WTC11 (cell line): ENCODE measurements at regions not wholly inside any gene's neighbourhood (a gene's known extent, or its start where the extent isn't known, plus 50 kb on each side); places are given as distances from the start of the nearest gene placed in this dataset.

Experiments used
- CBFB ChIP-seq: sonication (generic); formaldehyde crosslinking; IDR thresholded peaks from 2 replicates; pipeline ENCODE4 v1.8.1; 2022; ENCODE audit warnings: mild to moderate bottlenecking, low read depth, missing genetic modification reagents
- IRF2 ChIP-seq: sonication (generic); formaldehyde crosslinking; IDR thresholded peaks from 2 replicates; pipeline ENCODE4 v1.8.0; 2022; ENCODE audit warnings: low read depth, missing genetic modification reagents, borderline replicate concordance
- SP1 ChIP-seq: sonication (generic); formaldehyde crosslinking; conservative IDR thresholded peaks from 2 replicates; pipeline ENCODE4 v1.8.1; 2022; ENCODE audit warnings: missing genetic modification reagents
- TP53 ChIP-seq: sonication (generic); formaldehyde crosslinking; IDR thresholded peaks from 2 replicates; pipeline ENCODE4 v1.8.1; 2023; ENCODE audit warnings: mild to moderate bottlenecking, missing genetic modification reagents
- TF ChIP-seq, protein P1 (sequence below): fragments of 200-600 bp; IDR thresholded peaks from 2 replicates; pipeline ENCODE4 v1.8.0; 2022; ENCODE audit warnings: antibody characterized with exemption
- TF ChIP-seq, protein P2 (sequence below): sonication (generic); formaldehyde crosslinking; IDR thresholded peaks from 2 replicates; pipeline ENCODE4 v1.8.0; 2022; ENCODE audit warnings: missing genetic modification reagents
- TF ChIP-seq, protein P3 (sequence below): sonication (generic); formaldehyde crosslinking; IDR thresholded peaks from 2 replicates; pipeline ENCODE4 v1.8.1; 2022; ENCODE audit warnings: low read depth, mild to moderate bottlenecking, moderate library complexity, missing genetic modification reagents, borderline replicate concordance
- TF ChIP-seq, protein P4 (sequence below): sonication (generic); formaldehyde crosslinking; IDR thresholded peaks from 2 replicates; pipeline ENCODE4 v1.8.0; 2022; ENCODE audit warnings: mild to moderate bottlenecking, missing genetic modification reagents
- TF ChIP-seq, protein P5 (sequence below): fragments of 250-450 bp; sonication (Bioruptor Pico); IDR thresholded peaks from 2 replicates; pipeline ENCODE4 v1.9.0; 2021; ENCODE audit warnings: moderate library complexity, mild to moderate bottlenecking, inconsistent platforms, borderline replicate concordance

DNA sequence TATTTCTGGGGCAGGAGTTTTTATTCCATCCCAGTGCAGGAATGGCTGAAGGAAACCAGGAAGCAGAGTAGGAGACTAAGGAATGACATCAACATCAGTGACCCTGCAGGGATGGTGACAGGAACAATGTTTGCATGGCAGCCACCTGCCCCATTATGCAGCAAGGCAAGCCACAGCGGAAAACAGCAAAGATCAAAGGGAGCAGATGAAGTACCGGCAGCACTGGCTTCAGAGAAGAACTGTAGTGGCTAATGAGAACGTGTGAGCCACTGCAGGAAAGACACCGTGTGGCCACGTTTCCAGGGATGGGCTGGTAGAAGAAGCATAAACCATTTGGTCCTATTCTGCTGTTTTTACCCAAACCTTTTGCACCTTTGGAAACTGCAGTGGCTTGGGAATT, 52.9 kb upstream of the TAB2 start:
- TF ChIP-seq, protein P1, sequence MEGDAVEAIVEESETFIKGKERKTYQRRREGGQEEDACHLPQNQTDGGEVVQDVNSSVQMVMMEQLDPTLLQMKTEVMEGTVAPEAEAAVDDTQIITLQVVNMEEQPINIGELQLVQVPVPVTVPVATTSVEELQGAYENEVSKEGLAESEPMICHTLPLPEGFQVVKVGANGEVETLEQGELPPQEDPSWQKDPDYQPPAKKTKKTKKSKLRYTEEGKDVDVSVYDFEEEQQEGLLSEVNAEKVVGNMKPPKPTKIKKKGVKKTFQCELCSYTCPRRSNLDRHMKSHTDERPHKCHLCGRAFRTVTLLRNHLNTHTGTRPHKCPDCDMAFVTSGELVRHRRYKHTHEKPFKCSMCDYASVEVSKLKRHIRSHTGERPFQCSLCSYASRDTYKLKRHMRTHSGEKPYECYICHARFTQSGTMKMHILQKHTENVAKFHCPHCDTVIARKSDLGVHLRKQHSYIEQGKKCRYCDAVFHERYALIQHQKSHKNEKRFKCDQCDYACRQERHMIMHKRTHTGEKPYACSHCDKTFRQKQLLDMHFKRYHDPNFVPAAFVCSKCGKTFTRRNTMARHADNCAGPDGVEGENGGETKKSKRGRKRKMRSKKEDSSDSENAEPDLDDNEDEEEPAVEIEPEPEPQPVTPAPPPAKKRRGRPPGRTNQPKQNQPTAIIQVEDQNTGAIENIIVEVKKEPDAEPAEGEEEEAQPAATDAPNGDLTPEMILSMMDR = no peak
- TF ChIP-seq TP53 (CRISPR knock-in tag) (no peak), SP1 (no peak), CBFB (CRISPR knock-in tag) (no peak), IRF2 (no peak)
- TF ChIP-seq, protein P2, sequence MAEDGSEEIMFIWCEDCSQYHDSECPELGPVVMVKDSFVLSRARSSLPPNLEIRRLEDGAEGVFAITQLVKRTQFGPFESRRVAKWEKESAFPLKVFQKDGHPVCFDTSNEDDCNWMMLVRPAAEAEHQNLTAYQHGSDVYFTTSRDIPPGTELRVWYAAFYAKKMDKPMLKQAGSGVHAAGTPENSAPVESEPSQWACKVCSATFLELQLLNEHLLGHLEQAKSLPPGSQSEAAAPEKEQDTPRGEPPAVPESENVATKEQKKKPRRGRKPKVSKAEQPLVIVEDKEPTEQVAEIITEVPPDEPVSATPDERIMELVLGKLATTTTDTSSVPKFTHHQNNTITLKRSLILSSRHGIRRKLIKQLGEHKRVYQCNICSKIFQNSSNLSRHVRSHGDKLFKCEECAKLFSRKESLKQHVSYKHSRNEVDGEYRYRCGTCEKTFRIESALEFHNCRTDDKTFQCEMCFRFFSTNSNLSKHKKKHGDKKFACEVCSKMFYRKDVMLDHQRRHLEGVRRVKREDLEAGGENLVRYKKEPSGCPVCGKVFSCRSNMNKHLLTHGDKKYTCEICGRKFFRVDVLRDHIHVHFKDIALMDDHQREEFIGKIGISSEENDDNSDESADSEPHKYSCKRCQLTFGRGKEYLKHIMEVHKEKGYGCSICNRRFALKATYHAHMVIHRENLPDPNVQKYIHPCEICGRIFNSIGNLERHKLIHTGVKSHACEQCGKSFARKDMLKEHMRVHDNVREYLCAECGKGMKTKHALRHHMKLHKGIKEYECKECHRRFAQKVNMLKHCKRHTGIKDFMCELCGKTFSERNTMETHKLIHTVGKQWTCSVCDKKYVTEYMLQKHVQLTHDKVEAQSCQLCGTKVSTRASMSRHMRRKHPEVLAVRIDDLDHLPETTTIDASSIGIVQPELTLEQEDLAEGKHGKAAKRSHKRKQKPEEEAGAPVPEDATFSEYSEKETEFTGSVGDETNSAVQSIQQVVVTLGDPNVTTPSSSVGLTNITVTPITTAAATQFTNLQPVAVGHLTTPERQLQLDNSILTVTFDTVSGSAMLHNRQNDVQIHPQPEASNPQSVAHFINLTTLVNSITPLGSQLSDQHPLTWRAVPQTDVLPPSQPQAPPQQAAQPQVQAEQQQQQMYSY (CRISPR knock-in tag) = no peak
- TF ChIP-seq, protein P3, sequence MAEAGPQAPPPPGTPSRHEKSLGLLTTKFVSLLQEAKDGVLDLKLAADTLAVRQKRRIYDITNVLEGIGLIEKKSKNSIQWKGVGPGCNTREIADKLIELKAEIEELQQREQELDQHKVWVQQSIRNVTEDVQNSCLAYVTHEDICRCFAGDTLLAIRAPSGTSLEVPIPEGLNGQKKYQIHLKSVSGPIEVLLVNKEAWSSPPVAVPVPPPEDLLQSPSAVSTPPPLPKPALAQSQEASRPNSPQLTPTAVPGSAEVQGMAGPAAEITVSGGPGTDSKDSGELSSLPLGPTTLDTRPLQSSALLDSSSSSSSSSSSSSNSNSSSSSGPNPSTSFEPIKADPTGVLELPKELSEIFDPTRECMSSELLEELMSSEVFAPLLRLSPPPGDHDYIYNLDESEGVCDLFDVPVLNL (CRISPR knock-in tag) = no peak
- TF ChIP-seq, protein P4, sequence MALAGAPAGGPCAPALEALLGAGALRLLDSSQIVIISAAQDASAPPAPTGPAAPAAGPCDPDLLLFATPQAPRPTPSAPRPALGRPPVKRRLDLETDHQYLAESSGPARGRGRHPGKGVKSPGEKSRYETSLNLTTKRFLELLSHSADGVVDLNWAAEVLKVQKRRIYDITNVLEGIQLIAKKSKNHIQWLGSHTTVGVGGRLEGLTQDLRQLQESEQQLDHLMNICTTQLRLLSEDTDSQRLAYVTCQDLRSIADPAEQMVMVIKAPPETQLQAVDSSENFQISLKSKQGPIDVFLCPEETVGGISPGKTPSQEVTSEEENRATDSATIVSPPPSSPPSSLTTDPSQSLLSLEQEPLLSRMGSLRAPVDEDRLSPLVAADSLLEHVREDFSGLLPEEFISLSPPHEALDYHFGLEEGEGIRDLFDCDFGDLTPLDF (CRISPR knock-in tag) = no peak
- TF ChIP-seq, protein P5, sequence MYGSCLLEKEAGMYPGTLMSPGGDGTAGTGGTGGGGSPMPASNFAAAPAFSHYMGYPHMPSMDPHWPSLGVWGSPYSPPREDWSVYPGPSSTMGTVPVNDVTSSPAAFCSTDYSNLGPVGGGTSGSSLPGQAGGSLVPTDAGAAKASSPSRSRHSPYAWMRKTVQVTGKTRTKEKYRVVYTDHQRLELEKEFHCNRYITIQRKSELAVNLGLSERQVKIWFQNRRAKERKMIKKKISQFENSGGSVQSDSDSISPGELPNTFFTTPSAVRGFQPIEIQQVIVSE (CRISPR knock-in tag) = no peak
